WTC11 (cell line): ENCODE measurements at regions not wholly inside any gene's neighbourhood (a gene's known extent, or its start where the extent isn't known, plus 50 kb on each side); places are given as distances from the start of the nearest gene placed in this dataset.
A peak's percentile ranks its signal among the peaks of the same experiment; 100 is the strongest.

Source experiments
- ATAC-seq: fragments of 200-7000 bp; cut with Tn5 transposase; 2 replicates; pipeline ENCODE4 v1.10.0; 2021; ENCODE audit warnings: mild to moderate bottlenecking, moderate library complexity
- CTCF ChIA-PET: fragments of 300-600 bp; sonication (Branson Sonifier 250); formaldehyde crosslinking; loops from one replicate; lab custom pipeline; 2021; ENCODE audit warnings: antibody characterized with exemption; lab: Charles Lee
- POLR2A ChIA-PET: fragments of 350-600 bp; sonication (Branson Sonifier 250); formaldehyde crosslinking; loops from one replicate; lab custom pipeline; 2021; ENCODE audit warnings: antibody characterized with exemption; lab: Charles Lee
- DNase-seq: peaks from one replicate; pipeline ENCODE4 v3.0.0; 2021; ENCODE audit warnings: low spot score
- H3K27ac Mint-ChIP-seq: 2 replicates; pipeline ENCODE4 v1.8.0; 2021; ENCODE audit warnings: mixed read lengths
- H3K27me3 Mint-ChIP-seq: 2 replicates; pipeline ENCODE4 v1.8.0; 2021; ENCODE audit warnings: low read depth, mild to moderate bottlenecking, moderate library complexity, mixed read lengths
- H3K36me3 Mint-ChIP-seq: 2 replicates; pipeline ENCODE4 v1.8.0; 2021; ENCODE audit warnings: mixed read lengths
- H3K4me1 Mint-ChIP-seq: 2 replicates; pipeline ENCODE4 v1.8.0; 2022; ENCODE audit warnings: mixed read lengths
- H3K4me3 Mint-ChIP-seq: 2 replicates; pipeline ENCODE4 v1.8.0; 2021; ENCODE audit warnings: mild to moderate bottlenecking, moderate library complexity, mixed read lengths
- H3K9me3 Mint-ChIP-seq: 2 replicates; pipeline ENCODE4 v1.8.0; 2021; ENCODE audit warnings: mixed read lengths
- CREB1 ChIP-seq: sonication (generic); formaldehyde crosslinking; IDR thresholded peaks from 2 replicates; pipeline ENCODE4 v1.8.0; 2023; ENCODE audit warnings: mild to moderate bottlenecking, missing genetic modification reagents
- EMX1 ChIP-seq: fragments of 250-450 bp; sonication (Bioruptor Pico); IDR thresholded peaks from 2 replicates; pipeline ENCODE4 v1.8.0; 2021; ENCODE audit warnings: mild to moderate bottlenecking
- FOXK1 ChIP-seq: sonication (generic); formaldehyde crosslinking; IDR thresholded peaks from 2 replicates; pipeline ENCODE4 v1.8.0; 2022; ENCODE audit warnings: mild to moderate bottlenecking, moderate library complexity, missing genetic modification reagents
- FOXP1 ChIP-seq: sonication (generic); formaldehyde crosslinking; IDR thresholded peaks from 2 replicates; pipeline ENCODE4 v1.8.0; 2022; ENCODE audit warnings: missing genetic modification reagents, mild to moderate bottlenecking, moderate library complexity, borderline replicate concordance
- GABPB1 ChIP-seq: sonication (generic); formaldehyde crosslinking; IDR thresholded peaks from 2 replicates; pipeline ENCODE4 v1.8.1; 2023; ENCODE audit warnings: mild to moderate bottlenecking, missing genetic modification reagents
- GTF2I ChIP-seq: fragments of 250-450 bp; sonication (Bioruptor Pico); conservative IDR thresholded peaks from 2 replicates; pipeline ENCODE4 v1.4.0; 2021; ENCODE audit warnings: mild to moderate bottlenecking
- NFATC4 ChIP-seq: fragments of 250-450 bp; sonication (Bioruptor Pico); IDR thresholded peaks from 2 replicates; pipeline ENCODE4 v1.9.0; 2021; ENCODE audit warnings: mild to moderate bottlenecking
- NFE2L1 ChIP-seq: sonication (generic); formaldehyde crosslinking; IDR thresholded peaks from 2 replicates; pipeline ENCODE4 v1.8.1; 2023; ENCODE audit warnings: missing genetic modification reagents
- NR3C1 ChIP-seq: sonication (generic); formaldehyde crosslinking; conservative IDR thresholded peaks from 2 replicates; pipeline ENCODE4 v1.8.1; 2023; ENCODE audit warnings: low read depth, mild to moderate bottlenecking, missing genetic modification reagents
- OVOL2 ChIP-seq: fragments of 250-450 bp; sonication (Bioruptor Pico); IDR thresholded peaks from 2 replicates; pipeline ENCODE4 v1.9.0; 2021; ENCODE audit warnings: mild to moderate bottlenecking, borderline replicate concordance
- SP1 ChIP-seq: sonication (generic); formaldehyde crosslinking; conservative IDR thresholded peaks from 2 replicates; pipeline ENCODE4 v1.8.1; 2022; ENCODE audit warnings: missing genetic modification reagents
- TCF7 ChIP-seq: sonication (generic); formaldehyde crosslinking; IDR thresholded peaks from 2 replicates; pipeline ENCODE4 v1.8.0; 2022; ENCODE audit warnings: mild to moderate bottlenecking, low read depth, missing genetic modification reagents, moderate library complexity
- ZNF138 ChIP-seq: sonication (generic); formaldehyde crosslinking; conservative IDR thresholded peaks from 2 replicates; pipeline ENCODE4 v1.8.1; 2022; ENCODE audit warnings: mild to moderate bottlenecking, moderate library complexity, missing genetic modification reagents
- ZNF219 ChIP-seq: sonication (generic); formaldehyde crosslinking; IDR thresholded peaks from 2 replicates; pipeline ENCODE4 v1.8.0; 2023; ENCODE audit warnings: missing genetic modification reagents, mild to moderate bottlenecking, borderline replicate concordance
- ZNF263 ChIP-seq: sonication (generic); formaldehyde crosslinking; IDR thresholded peaks from 2 replicates; pipeline ENCODE4 v1.8.1; 2022; ENCODE audit warnings: low read depth, mild to moderate bottlenecking, moderate library complexity, missing genetic modification reagents
- TF ChIP-seq, protein P1 (sequence below): sonication (generic); formaldehyde crosslinking; IDR thresholded peaks from 2 replicates; pipeline ENCODE4 v1.8.1; 2022; ENCODE audit warnings: mild to moderate bottlenecking, moderate library complexity, missing genetic modification reagents
- TF ChIP-seq, protein P2 (sequence below): fragments of 250-450 bp; sonication (Bioruptor Pico); IDR thresholded peaks from 2 replicates; pipeline ENCODE4 v1.9.0; 2021; ENCODE audit warnings: mild to moderate bottlenecking, borderline replicate concordance
- TF ChIP-seq, protein P3 (sequence below): fragments of 250-450 bp; sonication (Bioruptor Pico); IDR thresholded peaks from 2 replicates; pipeline ENCODE4 v1.9.0; 2021; ENCODE audit warnings: moderate library complexity, mild to moderate bottlenecking, inconsistent platforms, borderline replicate concordance
- TF ChIP-seq, protein P4 (sequence below): sonication (generic); formaldehyde crosslinking; IDR thresholded peaks from 2 replicates; pipeline ENCODE4 v1.8.1; 2022; ENCODE audit warnings: low read depth, missing genetic modification reagents, borderline replicate concordance
- TF ChIP-seq, protein P5 (sequence below): sonication (generic); formaldehyde crosslinking; IDR thresholded peaks from 2 replicates; pipeline ENCODE4 v1.8.0; 2022; ENCODE audit warnings: mild to moderate bottlenecking, missing genetic modification reagents

DNA sequence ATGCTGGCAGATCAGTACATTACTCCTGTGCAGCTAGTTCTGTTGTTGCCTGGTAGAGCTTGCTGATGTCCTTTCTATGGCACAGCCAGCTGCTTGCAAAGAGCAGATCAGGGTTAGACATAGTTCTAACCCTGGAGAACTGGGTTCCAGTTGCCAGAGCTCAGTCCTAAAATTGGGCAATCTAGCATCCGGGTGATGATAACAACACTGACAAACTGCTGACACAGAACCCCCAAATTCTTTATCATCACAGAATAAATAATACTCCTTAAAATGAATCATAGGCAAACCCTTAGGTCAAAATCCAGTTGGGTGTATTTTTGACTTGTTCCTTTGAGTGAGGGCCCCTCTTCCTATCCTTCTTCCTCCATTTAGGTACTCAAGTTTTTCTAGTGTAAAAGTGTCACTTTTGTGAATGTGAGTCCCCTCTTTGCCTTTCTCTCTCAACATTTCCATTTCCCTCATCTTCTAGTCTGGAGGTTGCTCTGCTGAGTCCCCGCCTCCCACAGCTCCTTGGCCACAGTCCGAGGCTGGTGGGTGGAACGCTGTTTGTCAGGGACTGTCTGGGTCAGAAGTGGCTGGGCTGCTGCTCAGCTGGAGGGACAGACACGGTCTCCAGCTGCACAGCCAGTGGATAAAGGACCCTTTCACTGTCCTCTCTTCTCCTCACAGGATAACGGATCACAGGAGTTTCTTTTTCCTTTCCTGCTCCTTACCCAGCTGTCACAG, 93.6 kb upstream of the RASGEF1B start:
- Mint-ChIP-seq H3K9me3 (no peaks in the 10 kb centered on the region), H3K36me3 (no peaks in the 10 kb centered on the region), H3K27ac (no peak overlapping the region), H3K4me1 (peaks cover 15% of the 10 kb centered on the region), H3K27me3 (no peaks in the 10 kb centered on the region), H3K4me3 (no peak overlapping the region)
- ChIA-PET POLR2A (no interaction called here), CTCF (interaction anchor here (0.7 kb wide), 1 partner anchor 174 kb away, joined by 3 read pairs; no protein-coding TSS in a partner anchor)
- peak; percentile 76 for ATAC-seq
- TF ChIP-seq OVOL2 (no peak), SP1 (no peak), EMX1 (CRISPR knock-in tag) (no peak), CREB1 (CRISPR knock-in tag) (no peak), GABPB1 (CRISPR knock-in tag) (no peak), GTF2I (no peak), ZNF138 (CRISPR knock-in tag) (no peak), ZNF263 (CRISPR knock-in tag) (no peak), NFE2L1 (CRISPR knock-in tag) (no peak), NR3C1 (CRISPR knock-in tag) (no peak), FOXP1 (CRISPR knock-in tag) (no peak), NFATC4 (no peak), TCF7 (CRISPR knock-in tag) (no peak), FOXK1 (CRISPR knock-in tag) (no peak), ZNF219 (no peak)
- TF ChIP-seq, protein P1, sequence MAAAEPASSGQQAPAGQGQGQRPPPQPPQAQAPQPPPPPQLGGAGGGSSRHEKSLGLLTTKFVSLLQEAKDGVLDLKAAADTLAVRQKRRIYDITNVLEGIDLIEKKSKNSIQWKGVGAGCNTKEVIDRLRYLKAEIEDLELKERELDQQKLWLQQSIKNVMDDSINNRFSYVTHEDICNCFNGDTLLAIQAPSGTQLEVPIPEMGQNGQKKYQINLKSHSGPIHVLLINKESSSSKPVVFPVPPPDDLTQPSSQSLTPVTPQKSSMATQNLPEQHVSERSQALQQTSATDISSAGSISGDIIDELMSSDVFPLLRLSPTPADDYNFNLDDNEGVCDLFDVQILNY (CRISPR knock-in tag): no peak
- TF ChIP-seq, protein P2, sequence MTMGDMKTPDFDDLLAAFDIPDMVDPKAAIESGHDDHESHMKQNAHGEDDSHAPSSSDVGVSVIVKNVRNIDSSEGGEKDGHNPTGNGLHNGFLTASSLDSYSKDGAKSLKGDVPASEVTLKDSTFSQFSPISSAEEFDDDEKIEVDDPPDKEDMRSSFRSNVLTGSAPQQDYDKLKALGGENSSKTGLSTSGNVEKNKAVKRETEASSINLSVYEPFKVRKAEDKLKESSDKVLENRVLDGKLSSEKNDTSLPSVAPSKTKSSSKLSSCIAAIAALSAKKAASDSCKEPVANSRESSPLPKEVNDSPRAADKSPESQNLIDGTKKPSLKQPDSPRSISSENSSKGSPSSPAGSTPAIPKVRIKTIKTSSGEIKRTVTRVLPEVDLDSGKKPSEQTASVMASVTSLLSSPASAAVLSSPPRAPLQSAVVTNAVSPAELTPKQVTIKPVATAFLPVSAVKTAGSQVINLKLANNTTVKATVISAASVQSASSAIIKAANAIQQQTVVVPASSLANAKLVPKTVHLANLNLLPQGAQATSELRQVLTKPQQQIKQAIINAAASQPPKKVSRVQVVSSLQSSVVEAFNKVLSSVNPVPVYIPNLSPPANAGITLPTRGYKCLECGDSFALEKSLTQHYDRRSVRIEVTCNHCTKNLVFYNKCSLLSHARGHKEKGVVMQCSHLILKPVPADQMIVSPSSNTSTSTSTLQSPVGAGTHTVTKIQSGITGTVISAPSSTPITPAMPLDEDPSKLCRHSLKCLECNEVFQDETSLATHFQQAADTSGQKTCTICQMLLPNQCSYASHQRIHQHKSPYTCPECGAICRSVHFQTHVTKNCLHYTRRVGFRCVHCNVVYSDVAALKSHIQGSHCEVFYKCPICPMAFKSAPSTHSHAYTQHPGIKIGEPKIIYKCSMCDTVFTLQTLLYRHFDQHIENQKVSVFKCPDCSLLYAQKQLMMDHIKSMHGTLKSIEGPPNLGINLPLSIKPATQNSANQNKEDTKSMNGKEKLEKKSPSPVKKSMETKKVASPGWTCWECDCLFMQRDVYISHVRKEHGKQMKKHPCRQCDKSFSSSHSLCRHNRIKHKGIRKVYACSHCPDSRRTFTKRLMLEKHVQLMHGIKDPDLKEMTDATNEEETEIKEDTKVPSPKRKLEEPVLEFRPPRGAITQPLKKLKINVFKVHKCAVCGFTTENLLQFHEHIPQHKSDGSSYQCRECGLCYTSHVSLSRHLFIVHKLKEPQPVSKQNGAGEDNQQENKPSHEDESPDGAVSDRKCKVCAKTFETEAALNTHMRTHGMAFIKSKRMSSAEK (CRISPR knock-in tag): no peak
- TF ChIP-seq, protein P3, sequence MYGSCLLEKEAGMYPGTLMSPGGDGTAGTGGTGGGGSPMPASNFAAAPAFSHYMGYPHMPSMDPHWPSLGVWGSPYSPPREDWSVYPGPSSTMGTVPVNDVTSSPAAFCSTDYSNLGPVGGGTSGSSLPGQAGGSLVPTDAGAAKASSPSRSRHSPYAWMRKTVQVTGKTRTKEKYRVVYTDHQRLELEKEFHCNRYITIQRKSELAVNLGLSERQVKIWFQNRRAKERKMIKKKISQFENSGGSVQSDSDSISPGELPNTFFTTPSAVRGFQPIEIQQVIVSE (CRISPR knock-in tag): no peak
- TF ChIP-seq, protein P4, sequence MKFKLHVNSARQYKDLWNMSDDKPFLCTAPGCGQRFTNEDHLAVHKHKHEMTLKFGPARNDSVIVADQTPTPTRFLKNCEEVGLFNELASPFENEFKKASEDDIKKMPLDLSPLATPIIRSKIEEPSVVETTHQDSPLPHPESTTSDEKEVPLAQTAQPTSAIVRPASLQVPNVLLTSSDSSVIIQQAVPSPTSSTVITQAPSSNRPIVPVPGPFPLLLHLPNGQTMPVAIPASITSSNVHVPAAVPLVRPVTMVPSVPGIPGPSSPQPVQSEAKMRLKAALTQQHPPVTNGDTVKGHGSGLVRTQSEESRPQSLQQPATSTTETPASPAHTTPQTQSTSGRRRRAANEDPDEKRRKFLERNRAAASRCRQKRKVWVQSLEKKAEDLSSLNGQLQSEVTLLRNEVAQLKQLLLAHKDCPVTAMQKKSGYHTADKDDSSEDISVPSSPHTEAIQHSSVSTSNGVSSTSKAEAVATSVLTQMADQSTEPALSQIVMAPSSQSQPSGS (CRISPR knock-in tag): no peak
- TF ChIP-seq, protein P5, sequence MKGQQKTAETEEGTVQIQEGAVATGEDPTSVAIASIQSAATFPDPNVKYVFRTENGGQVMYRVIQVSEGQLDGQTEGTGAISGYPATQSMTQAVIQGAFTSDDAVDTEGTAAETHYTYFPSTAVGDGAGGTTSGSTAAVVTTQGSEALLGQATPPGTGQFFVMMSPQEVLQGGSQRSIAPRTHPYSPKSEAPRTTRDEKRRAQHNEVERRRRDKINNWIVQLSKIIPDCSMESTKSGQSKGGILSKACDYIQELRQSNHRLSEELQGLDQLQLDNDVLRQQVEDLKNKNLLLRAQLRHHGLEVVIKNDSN (CRISPR knock-in tag): no peak
- TF ChIP-seq, all 79 proteins: peak for 0
- no peak for DNase-seq
